HepG2 (cell line): ENCODE measurements at regions not wholly inside any gene's neighbourhood (a gene's known extent, or its start where the extent isn't known, plus 50 kb on each side); places are given as distances from the start of the nearest gene placed in this dataset.

ENCODE experiments used
- ATAC-seq: fragments of 200-7000 bp; cut with Tn5 transposase; 3 replicates; pipeline ENCODE4 v1.9.1; 2020; ENCODE audit warnings: mild to moderate bottlenecking, moderate library complexity
- BruUV-seq: library from RNA; stranded (reverse); fragments of 400-500 nt; replicated peaks from 2 replicates; lab custom pipeline; 2021; lab: Mats Ljungman, UMichigan
- CTCF ChIA-PET: fragments of 300-600 bp; formaldehyde crosslinking; extraction: SDS; loops from one replicate; lab custom pipeline; 2021; ENCODE audit warnings: low total read pairs, inconsistent platforms, low intra/inter-chr PET ratio; lab: Yijun Ruan, JAX
- POLR2A ChIA-PET: fragments of 350-600 bp; sonication (Branson Sonifier 250); formaldehyde crosslinking; loops from one replicate; lab custom pipeline; 2020; ENCODE audit warnings: antibody characterized with exemption, inconsistent platforms; lab: Yijun Ruan, JAX
- DNase-seq: peaks from one replicate; pipeline ENCODE4 v3.0.0-alpha.2; 2015; ENCODE audit warnings: low spot score
- FAIRE-seq: peaks from 3 replicates; lab custom pipeline; 2011; peaks lifted over from hg19 to GRCh38; lab: Jason Lieb, UNC
- H2AFZ ChIP-seq: one replicate; pipeline ENCODE4 v1.6.1; 2011; ENCODE audit warnings: low read length, inconsistent platforms
- H3K27ac ChIP-seq: fragments of 300-600 bp; 3 replicates; pipeline ENCODE4 v1.8.0; 2011; ENCODE audit warnings: mixed run types, mild to moderate bottlenecking, mixed read lengths, low read length, inconsistent platforms; ENCODE audit not compliant: insufficient read depth; ENCODE audit errors: extremely low read length
- H3K27me3 ChIP-seq, 2 experiments: fragments of 200-600 bp in 1 of 2; 2 replicates in 1 of 2; 3 replicates in 1 of 2; pipeline versions ENCODE4 v1.6.0 to v1.8.0; 2011; ENCODE audit warnings: low read length in 2 of 2, mild to moderate bottlenecking in 2 of 2, moderate library complexity in 2 of 2, inconsistent platforms in 1 of 2; ENCODE audit not compliant: insufficient read depth in 2 of 2, control insufficient read depth in 1 of 2
- H3K36me3 ChIP-seq, 2 experiments: fragments of 200-600 bp in 1 of 2; replicated peaks in 1 of 2; 2 replicates in 1 of 2; 3 replicates in 1 of 2; pipeline versions ENCODE4 v1.5.1 to v1.8.0; 2011; ENCODE audit warnings: low read length in 2 of 2, inconsistent platforms in 1 of 2; ENCODE audit not compliant: insufficient read depth in 2 of 2, control insufficient read depth in 1 of 2
- H3K4me1 ChIP-seq: 2 replicates; pipeline ENCODE4 v1.5.1; 2012; ENCODE audit warnings: low read length, inconsistent platforms; ENCODE audit not compliant: insufficient read depth
- H3K4me2 ChIP-seq: 2 replicates; pipeline ENCODE4 v1.6.0; 2011; ENCODE audit warnings: low read depth, low read length, inconsistent platforms
- H3K4me3 ChIP-seq, 3 experiments: fragments of 200-600 bp in 1 of 3; sonication (generic), shearing (Covaris generic) in 1 of 3; replicated peaks in 1 of 3; 2 replicates each; pipeline ENCODE4 v1.5.1; 2011 to 2016; ENCODE audit warnings: low read length in 3 of 3, inconsistent platforms in 2 of 3, low read depth in 2 of 3, mild to moderate bottlenecking in 2 of 3, control low read depth in 1 of 3, mixed read lengths in 1 of 3; ENCODE audit not compliant: insufficient read depth in 1 of 3
- H3K79me2 ChIP-seq: one replicate; pipeline ENCODE4 v1.6.1; 2011; ENCODE audit warnings: low read length, inconsistent platforms; ENCODE audit not compliant: insufficient read depth
- H3K9ac ChIP-seq: 2 replicates; pipeline ENCODE4 v1.6.0; 2011; ENCODE audit warnings: mild to moderate bottlenecking, low read depth, low read length, inconsistent platforms; ENCODE audit not compliant: insufficient read depth
- H3K9me3 ChIP-seq: 2 replicates; pipeline ENCODE4 v1.5.1; 2012; ENCODE audit warnings: mild to moderate bottlenecking, low read length
- H4K20me1 ChIP-seq: 2 replicates; pipeline ENCODE4 v1.6.0; 2011; ENCODE audit warnings: inconsistent platforms, mild to moderate bottlenecking, low read length, moderate library complexity; ENCODE audit not compliant: insufficient read depth
- CBX5 ChIP-seq: sonication (generic); formaldehyde crosslinking; IDR thresholded peaks from 2 replicates; pipeline ENCODE4 v1.4.0; 2020; ENCODE audit warnings: missing genetic modification reagents, borderline replicate concordance
- CEBPG ChIP-seq: IDR thresholded peaks from 2 replicates; pipeline ENCODE4 v1.6.1; 2016
- DRAP1 ChIP-seq: IDR thresholded peaks from 2 replicates; pipeline ENCODE4 v1.6.1; 2016; ENCODE audit warnings: missing genetic modification reagents, missing compliant biosample characterization
- E2F2 ChIP-seq: sonication (generic); formaldehyde crosslinking; IDR thresholded peaks from 2 replicates; pipeline ENCODE4 v1.4.0; 2020; ENCODE audit warnings: missing genetic modification reagents, borderline replicate concordance
- HNRNPH1 ChIP-seq: fragments of 200-400 bp; formaldehyde crosslinking; optimal IDR thresholded peaks from 2 replicates; pipeline ENCODE3; 2017; ENCODE audit warnings: mild to moderate bottlenecking, low read depth, low read length
- KDM4B ChIP-seq: sonication (generic); formaldehyde crosslinking; IDR thresholded peaks from 2 replicates; pipeline ENCODE4 v1.4.0; 2020; ENCODE audit warnings: missing genetic modification reagents
- MIER3 ChIP-seq: IDR thresholded peaks from 2 replicates; pipeline ENCODE4 v1.6.1; 2016; ENCODE audit warnings: missing compliant biosample characterization, borderline replicate concordance
- MTA1 ChIP-seq: sonication (generic); formaldehyde crosslinking; IDR thresholded peaks from 2 replicates; pipeline ENCODE4 v1.4.0; 2020; ENCODE audit warnings: missing genetic modification reagents, mild to moderate bottlenecking, borderline replicate concordance
- MXD3 ChIP-seq: IDR thresholded peaks from 2 replicates; pipeline ENCODE4 v1.6.1; 2016; ENCODE audit warnings: mild to moderate bottlenecking, missing biosample characterization, missing genetic modification reagents
- TEF ChIP-seq: sonication (generic); formaldehyde crosslinking; IDR thresholded peaks from 2 replicates; pipeline ENCODE4 v1.5.0; 2020; ENCODE audit warnings: missing genetic modification reagents
- TFDP1 ChIP-seq: IDR thresholded peaks from 2 replicates; pipeline ENCODE4 v1.6.1; 2016; ENCODE audit warnings: missing compliant biosample characterization, missing genetic modification reagents, borderline replicate concordance
- THAP9 ChIP-seq: sonication (generic); formaldehyde crosslinking; IDR thresholded peaks from 2 replicates; pipeline ENCODE4; 2020; ENCODE audit warnings: missing genetic modification reagents, mild to moderate bottlenecking, borderline replicate concordance
- ZFP62 ChIP-seq: sonication (generic); formaldehyde crosslinking; IDR thresholded peaks from 2 replicates; pipeline ENCODE4 v1.4.0; 2020; ENCODE audit warnings: missing genetic modification reagents
- ZNF317 ChIP-seq: sonication (generic); formaldehyde crosslinking; IDR thresholded peaks from 2 replicates; pipeline ENCODE4 v1.5.0; 2020; ENCODE audit warnings: mild to moderate bottlenecking, missing genetic modification reagents
- ZNF556 ChIP-seq: sonication (generic); formaldehyde crosslinking; IDR thresholded peaks from 2 replicates; pipeline ENCODE4 v1.4.0; 2020; ENCODE audit warnings: mild to moderate bottlenecking, missing genetic modification reagents, borderline replicate concordance
- ZNF567 ChIP-seq: sonication (generic); formaldehyde crosslinking; IDR thresholded peaks from 2 replicates; pipeline ENCODE4 v1.8.1; 2023; ENCODE audit warnings: mild to moderate bottlenecking, missing genetic modification reagents, borderline replicate concordance
- ZNF878 ChIP-seq: sonication (generic); formaldehyde crosslinking; IDR thresholded peaks from 2 replicates; pipeline ENCODE4 v1.8.1; 2023; ENCODE audit warnings: mild to moderate bottlenecking, missing genetic modification reagents, moderate library complexity
- WGBS: methylation state at CpG from one replicate; pipeline ENCODE4 v1.1.6; 2017; ENCODE audit warnings: low lambda C conversion rate; 5-methylcytosine and 5-hydroxymethylcytosine counted together
- in situ Hi-C: cut with HindIII; loops from 2 replicates; pipeline ENCODE4 v1.10.0; 2017; ENCODE audit warnings: low pct_unique_long_range_greater_than_20kb; ENCODE audit not compliant: extremely low pct_ligation_motif_present
- intact Hi-C: fragments of 100-400 bp; cut with micrococcal nuclease; formaldehyde crosslinking; loops from one replicate; pipeline ENCODE4 v1.10.0; 2022; ENCODE audit not compliant: unreplicated experiment

GRCh38 chr5:102617191-102618187 is 118.7 kb upstream of the SLCO6A1 start:
- no peak overlapping the region for H3K27ac ChIP-seq
- no peak overlapping the region for H3K4me2 ChIP-seq
- no TSS peak for BruUV-seq
- no peak overlapping the region for H2AFZ ChIP-seq
- H4K20me1 ChIP-seq, result no peaks in the 10 kb centered on the region
- no peaks in the 10 kb centered on the region for H3K4me1 ChIP-seq
- H3K79me2 ChIP-seq, result no peaks in the 10 kb centered on the region
- H3K9ac ChIP-seq, result no peak overlapping the region
- FAIRE-seq (no peak), DNase-seq (no peak), ATAC-seq (no peak)
- H3K27me3 ChIP-seq, result no peaks in the 10 kb centered on the region
- TF ChIP-seq KDM4B (CRISPR knock-in tag), result no peak
- TF ChIP-seq MIER3 (CRISPR knock-in tag), result no peak
- no peak for TF ChIP-seq ZNF567 (CRISPR knock-in tag)
- no peak for TF ChIP-seq E2F2 (CRISPR knock-in tag)
- TF ChIP-seq ZNF556, result no peak
- TF ChIP-seq HNRNPH1, result no peak
- TF ChIP-seq MXD3, result no peak
- TF ChIP-seq CBX5 (CRISPR knock-in tag), result no peak
- TF ChIP-seq TFDP1 (CRISPR knock-in tag), result no peak
- no peak for TF ChIP-seq DRAP1
- no peak for TF ChIP-seq TEF (CRISPR knock-in tag)
- no peak for TF ChIP-seq MTA1 (CRISPR knock-in tag)
- no peak for TF ChIP-seq THAP9 (CRISPR knock-in tag)
- TF ChIP-seq ZFP62 (CRISPR knock-in tag), result no peak
- TF ChIP-seq ZNF878 (CRISPR knock-in tag), result no peak
- TF ChIP-seq ZNF317 (CRISPR knock-in tag), result no peak
- TF ChIP-seq CEBPG (CRISPR knock-in tag), result no peak
- WGBS, result 59% methylated on average over 5 of the region's 5 CpGs
- POLR2A ChIA-PET, result no interaction called here
- H3K36me3 ChIP-seq, result no peaks in the 10 kb centered on the region
- no peaks in the 10 kb centered on the region for H3K9me3 ChIP-seq
- in situ Hi-C loops, result no loop called here
- CTCF ChIA-PET, result no interaction called here
- H3K4me3 ChIP-seq, result no peak overlapping the region
- intact Hi-C loops, result no loop called here
